GM10266 (cell line): ENCODE measurements at regions not wholly inside any gene's neighbourhood (a gene's known extent, or its start where the extent isn't known, plus 50 kb on each side); places are given as distances from the start of the nearest gene placed in this dataset.

Source experiments
- DNase-seq: peaks from one replicate; pipeline ENCODE4 v3.0.0; 2012; ENCODE audit errors: extremely low spot score
- TF ChIP-seq, protein P1 (sequence below): IDR thresholded peaks from 2 replicates; pipeline ENCODE4 v1.5.1; 2012; ENCODE audit warnings: mild to moderate bottlenecking, low read depth; ENCODE audit not compliant: control insufficient read depth, insufficient read depth; ENCODE audit errors: missing control alignments

DNA sequence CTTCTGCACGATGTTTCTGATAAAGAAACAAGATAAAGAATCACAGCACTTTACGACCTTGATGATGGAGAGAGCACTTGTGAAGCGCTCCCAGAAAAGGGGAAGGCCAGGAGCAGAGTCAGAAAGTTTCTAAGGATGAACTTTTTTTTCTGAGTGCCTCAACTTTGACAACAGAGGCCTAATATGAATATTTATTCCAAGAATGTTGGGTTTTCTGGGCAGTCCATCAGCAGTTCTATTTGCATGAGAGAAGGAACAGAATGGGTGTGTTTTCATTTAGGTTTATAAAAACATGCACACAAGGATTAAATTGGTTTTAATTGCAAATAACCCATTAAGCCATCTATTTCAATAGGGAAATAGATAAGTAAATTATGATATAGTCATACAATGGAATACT lies 204.9 kb downstream of the SIM1 start:
- TF ChIP-seq, protein P1, sequence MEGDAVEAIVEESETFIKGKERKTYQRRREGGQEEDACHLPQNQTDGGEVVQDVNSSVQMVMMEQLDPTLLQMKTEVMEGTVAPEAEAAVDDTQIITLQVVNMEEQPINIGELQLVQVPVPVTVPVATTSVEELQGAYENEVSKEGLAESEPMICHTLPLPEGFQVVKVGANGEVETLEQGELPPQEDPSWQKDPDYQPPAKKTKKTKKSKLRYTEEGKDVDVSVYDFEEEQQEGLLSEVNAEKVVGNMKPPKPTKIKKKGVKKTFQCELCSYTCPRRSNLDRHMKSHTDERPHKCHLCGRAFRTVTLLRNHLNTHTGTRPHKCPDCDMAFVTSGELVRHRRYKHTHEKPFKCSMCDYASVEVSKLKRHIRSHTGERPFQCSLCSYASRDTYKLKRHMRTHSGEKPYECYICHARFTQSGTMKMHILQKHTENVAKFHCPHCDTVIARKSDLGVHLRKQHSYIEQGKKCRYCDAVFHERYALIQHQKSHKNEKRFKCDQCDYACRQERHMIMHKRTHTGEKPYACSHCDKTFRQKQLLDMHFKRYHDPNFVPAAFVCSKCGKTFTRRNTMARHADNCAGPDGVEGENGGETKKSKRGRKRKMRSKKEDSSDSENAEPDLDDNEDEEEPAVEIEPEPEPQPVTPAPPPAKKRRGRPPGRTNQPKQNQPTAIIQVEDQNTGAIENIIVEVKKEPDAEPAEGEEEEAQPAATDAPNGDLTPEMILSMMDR: no peak
- no peak for DNase-seq

DNA sequence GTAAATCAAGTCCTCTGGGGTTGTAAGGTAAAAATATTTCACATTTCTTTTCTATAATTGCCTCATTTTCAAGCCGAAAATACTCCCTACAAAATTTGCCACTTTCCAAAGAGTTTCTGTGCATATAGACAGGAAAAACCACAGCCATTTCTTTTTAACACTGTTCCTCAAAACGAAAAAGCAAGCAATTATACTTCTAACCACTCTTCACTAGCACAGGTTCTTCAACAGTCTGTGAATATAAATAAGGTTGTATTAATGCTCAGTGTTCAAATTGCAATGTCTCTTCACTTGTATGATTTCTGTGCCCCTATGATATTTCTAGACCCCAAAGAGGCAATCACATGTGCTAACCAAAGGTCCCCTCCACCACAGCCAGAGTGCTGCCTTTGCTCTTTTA lies 206.0 kb downstream of the SIM1 start:
- TF ChIP-seq, protein P1: no peak
- no peak for DNase-seq

DNA sequence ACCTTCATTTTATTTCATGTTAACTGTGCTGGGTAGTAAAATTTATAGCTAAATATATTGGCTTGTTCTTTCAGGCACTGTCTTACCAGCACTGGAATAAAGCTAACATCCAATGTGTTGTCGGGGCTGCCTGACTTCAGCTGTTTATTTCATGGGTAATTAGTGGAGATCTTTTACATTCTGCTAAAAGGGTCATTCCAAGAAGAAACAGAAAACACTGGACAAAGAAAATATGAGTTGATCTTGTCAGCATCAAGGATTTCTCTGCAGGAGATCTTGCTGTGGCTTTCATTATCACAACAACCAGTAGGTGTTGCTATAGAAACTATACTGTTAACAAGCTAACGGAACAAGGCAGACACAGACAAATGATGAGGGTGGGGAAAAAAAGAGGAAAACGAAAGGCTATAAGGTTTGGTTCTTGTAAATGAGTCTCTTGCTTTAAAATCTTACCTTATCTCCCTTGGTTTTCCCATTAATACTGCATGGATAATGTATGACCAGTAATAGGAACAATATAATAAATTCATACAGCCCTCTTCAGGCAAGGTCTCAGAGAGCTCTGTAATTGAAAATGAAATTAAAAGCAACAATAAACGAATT lies 206.8 kb downstream of the SIM1 start:
- DNase-seq: peak; percentile 21
- TF ChIP-seq, protein P1: peak; percentile 24

DNA sequence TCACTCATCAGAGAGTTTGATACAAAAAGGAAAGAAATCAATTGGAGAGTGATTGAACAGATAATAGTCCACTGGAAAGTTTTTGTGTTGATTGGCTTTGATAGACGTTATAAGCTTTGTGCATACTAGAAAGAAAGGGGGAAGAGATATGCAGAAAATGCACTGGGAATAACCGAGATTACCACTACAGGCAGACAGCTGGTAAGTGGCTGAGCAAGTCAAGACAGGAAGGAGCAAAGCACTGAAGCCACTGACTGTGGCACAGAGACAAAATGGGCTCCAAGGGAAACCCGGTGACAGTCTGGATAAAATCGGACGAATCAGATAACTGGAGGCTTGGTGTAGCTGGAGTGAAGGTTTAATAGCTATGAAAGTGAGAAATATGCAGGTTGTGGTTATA lies 209.0 kb downstream of the SIM1 start:
- no peak for DNase-seq
- TF ChIP-seq, protein P1: no peak

DNA sequence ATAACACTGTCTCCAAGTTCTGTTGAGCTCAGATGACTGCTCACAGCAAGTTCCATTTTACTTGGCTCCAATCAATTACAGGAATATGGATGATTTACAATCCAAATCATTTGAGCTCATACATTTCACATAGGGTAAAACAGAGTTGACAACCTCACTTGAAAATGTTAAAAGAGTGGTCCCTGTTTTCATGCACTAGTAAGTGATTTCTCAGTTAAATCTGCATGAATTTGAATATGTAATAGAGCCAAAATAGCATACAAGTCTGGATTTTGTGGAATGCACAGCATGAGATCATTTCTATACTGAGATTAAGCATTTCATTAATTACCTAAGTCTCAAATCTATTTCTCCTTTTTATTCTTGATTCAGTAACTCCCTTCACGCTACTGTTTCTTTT lies 217.6 kb downstream of the SIM1 start:
- TF ChIP-seq, protein P1: no peak
- no peak for DNase-seq

DNA sequence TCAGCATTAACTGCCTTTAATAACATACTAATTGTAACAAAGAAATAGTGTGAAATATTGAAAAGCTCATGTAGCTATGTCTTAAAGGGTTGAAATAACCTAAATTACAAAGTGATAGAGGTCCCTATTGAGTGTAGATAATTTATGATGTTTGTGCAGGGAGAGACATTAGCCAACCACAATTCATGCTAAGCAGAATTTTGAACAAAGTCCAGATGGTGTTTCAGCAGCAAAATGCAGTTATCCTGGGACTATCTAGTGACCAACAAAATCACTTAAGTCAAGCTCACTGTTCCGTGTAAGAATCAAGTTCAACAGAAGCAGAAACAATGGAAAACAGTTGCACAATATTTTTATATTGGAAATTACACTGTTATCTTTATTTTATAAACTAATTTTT lies 218.5 kb downstream of the SIM1 start:
- DNase-seq: no peak
- TF ChIP-seq, protein P1: no peak

DNA sequence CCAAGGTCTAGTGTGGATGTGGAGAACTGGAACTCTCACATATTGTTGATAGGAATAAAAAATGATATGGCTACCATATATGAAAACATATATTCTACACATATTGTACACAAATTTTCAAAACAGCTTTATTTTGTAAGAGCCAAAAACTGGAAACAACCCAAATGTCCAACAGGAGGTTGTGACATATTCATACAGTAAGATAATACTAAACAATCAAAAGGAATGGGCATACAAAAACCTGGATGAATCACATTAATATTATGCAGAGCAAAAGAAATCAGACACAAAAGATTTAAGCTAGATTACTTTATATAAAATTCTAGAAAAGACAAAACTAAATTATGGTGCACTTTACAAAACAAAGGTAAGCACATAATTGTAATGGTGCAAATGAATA lies 223.9 kb downstream of the SIM1 start:
- DNase-seq: no peak
- TF ChIP-seq, protein P1: no peak
